ENCODE measurements at regions not wholly inside any gene's neighbourhood (a gene's known extent, or its start where the extent isn't known, plus 50 kb on each side); places are given as distances from the start of the nearest gene placed in this dataset.
A peak's percentile ranks its signal among the peaks of the same experiment; 100 is the strongest.

DNA sequence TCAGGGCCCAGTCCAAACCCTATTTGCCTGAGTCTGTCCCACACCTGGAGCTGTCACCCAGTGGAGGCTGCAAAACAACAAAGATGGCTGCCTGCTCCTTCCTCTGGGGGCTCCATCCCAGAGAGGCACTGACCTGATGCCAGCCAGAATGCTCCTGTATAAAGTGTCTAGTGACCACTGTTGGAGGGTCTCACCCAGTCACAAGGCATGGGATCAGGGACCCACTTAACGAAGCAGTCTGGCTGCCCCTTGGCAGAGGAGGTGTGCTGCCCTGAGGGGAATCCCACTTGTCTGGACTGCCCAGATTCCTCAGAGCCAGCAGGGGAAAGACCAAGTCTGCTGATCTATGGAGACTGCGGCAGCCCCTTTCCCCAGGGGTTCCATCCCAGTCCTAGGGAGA is 241.6 kb downstream of the CDH26 start:
- in situ Hi-C loops (cut with HindIII; ENCODE audit: low pct_ligation_motif_present, low pct_unique_long_range_greater_than_20kb, low sequenced_read_pairs): no loop called here
- no peak for DNase-seq

GRCh38 chr20:60200305-60200918 is 242.2 kb downstream of the CDH26 start:
- no peak for DNase-seq
- in situ Hi-C loops (cut with HindIII; ENCODE audit: low pct_ligation_motif_present, low pct_unique_long_range_greater_than_20kb, low sequenced_read_pairs): no loop called here

GRCh38 chr20:60201198-60201835 is 243.1 kb downstream of the CDH26 start:
- in situ Hi-C loops (cut with HindIII; ENCODE audit: low pct_ligation_motif_present, low pct_unique_long_range_greater_than_20kb, low sequenced_read_pairs): no loop called here

DNA sequence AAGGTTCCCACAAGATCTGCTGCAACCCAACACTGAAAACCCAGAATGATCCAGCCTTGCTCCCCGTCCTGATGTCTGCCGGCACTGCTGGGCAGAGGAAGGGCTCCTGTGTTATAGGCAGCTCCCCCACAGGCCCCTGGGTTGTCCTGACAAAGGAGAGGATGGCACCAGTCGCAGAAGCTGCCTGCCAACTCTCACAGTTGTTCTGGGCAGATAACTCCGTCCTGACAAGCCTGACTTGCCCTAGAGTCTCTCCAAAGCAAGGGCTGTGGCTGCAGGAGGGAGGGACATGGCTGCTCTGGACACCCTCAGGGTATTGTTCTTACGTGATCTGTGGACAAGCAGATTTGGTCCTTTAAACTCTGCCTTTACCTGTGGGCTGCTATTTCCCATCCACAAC is 243.8 kb downstream of the CDH26 start:
- in situ Hi-C loops (cut with HindIII; ENCODE audit: low pct_ligation_motif_present, low pct_unique_long_range_greater_than_20kb, low sequenced_read_pairs): no loop called here
- DNase-seq: no peak

More at GRCh38 chr20:60201198-60201835, 243.1 kb downstream of the CDH26 start:
- no peak for DNase-seq

DNA sequence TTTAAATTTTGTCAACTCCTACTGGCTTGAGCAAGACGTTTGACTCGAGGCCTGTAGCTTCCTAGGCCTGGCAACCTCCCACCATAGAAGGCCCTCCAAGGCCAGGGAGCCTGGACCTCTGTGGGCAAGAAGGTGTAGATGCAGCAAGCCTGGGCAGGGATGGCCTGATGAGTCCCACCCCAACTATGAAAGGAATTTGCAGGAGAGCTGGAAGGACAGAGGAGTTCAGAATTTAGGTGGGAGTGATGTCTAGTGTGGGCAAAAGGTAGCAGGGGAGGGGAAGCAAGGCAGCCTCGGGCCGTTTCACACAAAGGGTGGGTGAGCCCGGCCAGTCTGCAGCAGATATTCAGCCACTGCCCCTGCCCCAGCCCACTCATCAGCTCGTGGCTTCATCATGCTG is 245.2 kb downstream of the CDH26 start:
- in situ Hi-C loops (cut with HindIII; ENCODE audit: low pct_ligation_motif_present, low pct_unique_long_range_greater_than_20kb, low sequenced_read_pairs): no loop called here
- peak; percentile 4 for DNase-seq

- no peak for DNase-seq
- in situ Hi-C loops (cut with HindIII; ENCODE audit: low pct_ligation_motif_present, low pct_unique_long_range_greater_than_20kb, low sequenced_read_pairs): no loop called here
Observed at GRCh38 chr20:60204601-60205000, 246.4 kb downstream of the CDH26 start.

GRCh38 chr20:60206259-60206658 is 248.0 kb downstream of the CDH26 start:
- peak; percentile 80 for DNase-seq

DNA sequence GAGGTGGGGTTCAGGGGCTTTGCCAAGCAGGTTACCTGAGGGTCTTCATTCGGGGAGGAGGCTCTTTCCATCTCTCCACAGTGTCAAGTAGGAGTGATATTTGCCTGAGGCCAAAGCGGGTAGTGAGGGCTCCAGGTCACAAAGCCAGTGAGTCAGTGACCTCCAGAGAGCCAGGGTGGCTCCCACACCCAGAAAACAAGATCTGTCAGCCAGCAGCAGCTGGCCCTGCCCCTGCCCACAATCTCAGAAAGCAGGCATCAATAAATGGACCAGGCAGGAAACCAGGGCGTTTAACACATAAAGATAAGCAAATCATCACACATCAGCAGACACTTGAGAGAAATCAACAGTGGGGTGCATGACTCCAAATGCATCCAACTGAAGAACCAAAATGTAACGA is 250.8 kb downstream of the CDH26 start:
- in situ Hi-C loops (cut with HindIII; ENCODE audit: low pct_ligation_motif_present, low pct_unique_long_range_greater_than_20kb, low sequenced_read_pairs): no loop called here

More at GRCh38 chr20:60206259-60206658, 248.0 kb downstream of the CDH26 start:
- in situ Hi-C loops (cut with HindIII; ENCODE audit: low pct_ligation_motif_present, low pct_unique_long_range_greater_than_20kb, low sequenced_read_pairs): no loop called here

GRCh38 chr20:60210779-60211617 is 252.8 kb downstream of the CDH26 start:
- peak; percentile 53 for DNase-seq
- in situ Hi-C loops (cut with HindIII; ENCODE audit: low pct_ligation_motif_present, low pct_unique_long_range_greater_than_20kb, low sequenced_read_pairs): no loop called here

More for the DNA sequence above, 250.8 kb downstream of the CDH26 start:
- no peak for DNase-seq

- in situ Hi-C loops (cut with HindIII; ENCODE audit: low pct_ligation_motif_present, low pct_unique_long_range_greater_than_20kb, low sequenced_read_pairs): no loop called here
- no peak for DNase-seq
Observed at GRCh38 chr20:60211618-60212463, 253.6 kb downstream of the CDH26 start.

- in situ Hi-C loops (cut with HindIII; ENCODE audit: low pct_ligation_motif_present, low pct_unique_long_range_greater_than_20kb, low sequenced_read_pairs): no loop called here
Observed at GRCh38 chr20:60212695-60213094, 254.5 kb downstream of the CDH26 start.

DNA sequence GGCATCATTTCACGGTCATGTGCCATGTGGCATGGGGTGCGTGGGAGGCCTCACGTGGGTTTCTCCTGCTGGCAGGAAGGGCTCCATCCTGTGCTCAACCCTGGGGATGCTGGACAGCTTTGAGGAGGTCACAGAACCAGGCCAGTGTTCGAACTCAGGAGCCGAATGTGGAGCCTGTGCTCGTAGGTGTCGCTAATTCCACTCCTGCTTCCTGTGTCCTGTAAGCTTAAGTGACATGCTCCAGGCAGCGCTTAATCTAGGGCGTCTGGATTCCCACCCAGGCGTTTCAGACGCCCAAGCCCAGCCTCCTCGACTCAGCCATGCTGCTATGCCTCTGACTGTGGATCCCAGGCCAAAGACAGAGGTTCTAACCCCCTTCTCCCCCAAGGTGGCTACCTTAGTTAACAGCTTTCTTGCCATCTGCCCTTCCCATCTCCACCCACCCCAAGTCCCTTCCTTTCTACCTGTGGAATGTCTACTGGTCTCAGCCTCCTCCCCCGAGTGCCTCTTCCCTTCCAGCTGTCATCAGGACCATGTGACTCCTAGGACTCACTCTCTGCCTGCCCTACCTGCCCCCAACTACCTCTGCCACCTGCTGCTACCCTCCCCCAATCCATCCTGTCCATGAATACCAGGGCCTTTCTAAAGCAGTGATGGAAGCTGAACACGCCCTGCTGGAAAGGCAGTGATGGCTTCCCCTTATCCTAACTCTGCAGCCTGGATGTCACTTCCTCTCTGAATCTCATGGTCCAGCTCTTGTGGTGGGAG is 255.1 kb downstream of the CDH26 start:
- in situ Hi-C loops (cut with HindIII; ENCODE audit: low pct_ligation_motif_present, low pct_unique_long_range_greater_than_20kb, low sequenced_read_pairs): no loop called here

More at GRCh38 chr20:60212695-60213094, 254.5 kb downstream of the CDH26 start:
- DNase-seq: no peak

GRCh38 chr20:60214901-60215815 is 256.9 kb downstream of the CDH26 start:
- DNase-seq: no peak
- in situ Hi-C loops (cut with HindIII; ENCODE audit: low pct_ligation_motif_present, low pct_unique_long_range_greater_than_20kb, low sequenced_read_pairs): no loop called here

More for the DNA sequence above, 255.1 kb downstream of the CDH26 start:
- no peak for DNase-seq

DNA sequence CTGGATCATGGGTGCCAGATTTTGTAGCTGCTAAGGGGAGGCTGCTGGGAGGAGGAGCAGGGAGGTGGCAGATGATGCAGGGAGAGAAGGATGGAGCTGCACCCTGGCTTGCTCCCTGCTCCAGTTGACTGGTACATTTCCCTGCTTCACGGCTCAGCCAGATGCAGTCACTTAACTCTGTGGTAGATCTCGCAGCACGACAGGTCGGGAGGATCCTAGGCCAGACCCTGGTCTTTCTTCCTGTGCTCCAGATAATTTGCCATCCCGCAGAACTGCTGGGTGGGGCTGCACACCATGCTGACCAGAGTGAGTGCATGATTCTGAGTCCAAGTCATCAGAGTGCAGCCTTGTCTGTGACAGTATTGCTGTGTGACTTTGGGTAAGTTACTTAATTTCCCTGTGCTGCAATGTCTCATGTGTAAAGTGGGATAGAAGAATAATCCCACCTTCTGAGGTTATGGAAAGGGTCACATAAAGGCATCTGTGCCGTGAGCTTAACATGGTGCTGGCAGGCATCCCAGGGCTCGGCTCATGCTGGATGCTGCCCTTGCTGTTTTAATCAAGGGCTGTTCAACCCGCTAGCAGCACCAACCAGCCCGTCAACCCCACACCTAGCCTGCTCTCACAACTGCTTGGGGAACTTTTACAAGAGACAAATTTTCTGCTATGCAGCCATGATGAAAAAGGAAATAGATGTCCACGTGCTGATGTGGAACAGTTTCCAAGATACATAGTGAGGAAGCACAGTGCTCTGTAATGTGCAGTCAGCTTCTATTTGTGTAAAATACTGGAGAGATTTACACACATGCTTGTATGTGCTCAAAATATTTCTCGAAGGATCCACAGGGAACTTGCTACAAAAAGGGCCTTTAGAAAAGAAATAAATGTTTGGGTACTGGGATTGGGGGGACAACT is 257.9 kb downstream of the CDH26 start:
- in situ Hi-C loops (cut with HindIII; ENCODE audit: low pct_ligation_motif_present, low pct_unique_long_range_greater_than_20kb, low sequenced_read_pairs): no loop called here
- no peak for DNase-seq

DNA sequence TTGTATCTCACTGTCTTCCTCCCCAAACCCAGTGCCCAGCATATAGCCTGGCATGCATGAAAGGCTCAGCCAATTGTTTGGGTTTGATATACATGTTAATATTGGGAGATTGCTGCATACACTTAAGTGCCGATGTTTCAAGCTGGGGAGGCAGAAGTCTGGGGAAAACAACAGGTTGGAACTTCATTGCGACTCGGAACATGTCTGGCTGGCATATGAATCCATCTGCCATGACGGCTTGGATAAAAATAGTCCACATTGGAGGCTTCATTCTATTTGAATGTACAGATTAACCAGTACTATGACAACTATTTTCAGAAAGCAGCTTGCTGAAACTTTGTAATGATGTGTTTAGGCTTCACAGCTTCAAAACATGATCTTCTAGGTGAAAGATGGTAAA is 261.0 kb downstream of the CDH26 start:
- in situ Hi-C loops (cut with HindIII; ENCODE audit: low pct_ligation_motif_present, low pct_unique_long_range_greater_than_20kb, low sequenced_read_pairs): no loop called here
- no peak for DNase-seq

GRCh38 chr20:60219984-60220562 is 261.9 kb downstream of the CDH26 start:
- no peak for DNase-seq
- in situ Hi-C loops (cut with HindIII; ENCODE audit: low pct_ligation_motif_present, low pct_unique_long_range_greater_than_20kb, low sequenced_read_pairs): no loop called here
